PFSK-1 (cell line): ENCODE measurements at regions not wholly inside any gene's neighbourhood (a gene's known extent, or its start where the extent isn't known, plus 50 kb on each side); places are given as distances from the start of the nearest gene placed in this dataset.

Experiments used
- FOXP2 ChIP-seq: optimal IDR thresholded peaks from 2 replicates; pipeline ENCODE3; 2011; ENCODE audit warnings: borderline replicate concordance, control low read depth, inconsistent platforms; ENCODE audit not compliant: insufficient read depth; ENCODE audit errors: extremely low read length, extremely low read depth
- POLR2AphosphoS5 ChIP-seq: IDR thresholded peaks from 2 replicates; pipeline ENCODE4 v1.6.1; 2012; ENCODE audit warnings: low read depth, mild to moderate bottlenecking, control low read depth, low read length, moderate library complexity
- REST ChIP-seq, 2 experiments: IDR thresholded peaks; 2 replicates each; pipeline versions ENCODE4 v1.6.1 to v1.8.0; 2011 to 2012; ENCODE audit warnings: low read depth in 2 of 2, low read length in 2 of 2, control low read depth in 1 of 2, inconsistent platforms in 1 of 2, mild to moderate bottlenecking in 1 of 2, moderate library complexity in 1 of 2; ENCODE audit not compliant: insufficient read depth in 1 of 2
- SIN3A ChIP-seq: IDR thresholded peaks from 2 replicates; pipeline ENCODE4 v1.6.1; 2012; ENCODE audit warnings: mild to moderate bottlenecking, low read length, moderate library complexity, borderline replicate concordance; ENCODE audit not compliant: insufficient read depth
- TAF1 ChIP-seq: IDR thresholded peaks from 2 replicates; pipeline ENCODE4 v1.6.1; 2012; ENCODE audit warnings: low read length, control low read depth, borderline replicate concordance; ENCODE audit not compliant: insufficient read depth

DNA sequence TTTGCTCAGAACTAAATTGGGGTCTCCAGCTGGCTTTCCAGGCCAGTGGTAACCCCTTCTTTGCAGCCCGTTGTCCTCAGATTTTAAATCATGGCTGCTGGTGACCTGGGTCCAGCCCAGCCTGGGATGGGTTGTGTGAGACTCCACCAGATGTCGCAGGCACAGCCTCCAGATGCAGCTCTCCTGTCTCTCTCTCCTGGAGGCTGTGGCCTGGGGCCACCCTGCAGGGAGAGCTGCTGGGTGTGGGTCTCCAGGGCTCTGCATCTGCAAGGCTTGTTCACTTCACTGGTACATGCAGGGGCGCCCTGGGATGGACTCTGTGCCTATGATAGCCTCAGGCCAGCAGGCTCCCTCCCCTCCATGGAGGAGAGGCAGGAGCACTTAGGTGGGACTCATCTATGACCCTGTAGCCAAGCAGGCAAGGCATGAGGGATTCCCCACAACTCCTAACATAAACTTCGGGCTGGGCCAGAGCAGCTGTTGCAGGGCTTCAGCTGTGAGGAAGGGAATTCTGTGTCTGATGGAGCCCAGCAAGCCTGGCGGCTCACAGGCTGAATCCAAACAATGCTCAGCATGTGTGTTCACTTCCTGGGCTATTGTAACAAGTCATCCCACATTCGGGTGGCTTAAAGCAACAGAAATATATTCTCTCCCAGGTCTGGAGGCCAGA lies 94.7 kb upstream of the NXT1 start:
- TF ChIP-seq TAF1: no peak
- no peak for TF ChIP-seq SIN3A
- no peak for TF ChIP-seq POLR2AphosphoS5
- TF ChIP-seq FOXP2: no peak
- TF ChIP-seq REST (IDR thresholded peaks at IDR 0.05; ENCODE audit: insufficient read depth in 1 of 2, low read depth in 2 of 2, low read length in 2 of 2): no peak

DNA sequence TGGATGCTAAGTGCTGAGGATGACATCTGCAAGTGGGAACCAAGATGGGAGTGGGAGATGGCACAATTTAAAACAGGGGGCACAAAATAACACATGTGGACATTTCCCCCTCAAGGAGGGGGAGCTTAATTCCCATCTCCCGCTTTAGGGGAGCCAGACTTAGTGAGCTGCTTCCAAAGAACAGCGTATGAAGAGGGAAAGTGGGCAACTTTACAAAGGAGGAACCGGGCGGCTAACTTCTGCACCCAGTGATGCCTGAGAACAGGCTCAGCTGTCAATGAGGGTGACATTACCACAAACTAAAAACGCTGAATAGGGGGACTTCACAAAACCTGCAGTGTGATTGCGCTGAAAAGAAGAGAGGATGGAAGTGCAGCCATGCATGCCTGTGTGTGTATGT lies 95.5 kb upstream of the NXT1 start:
- no peak for TF ChIP-seq SIN3A
- no peak for TF ChIP-seq TAF1
- TF ChIP-seq REST (IDR thresholded peaks at IDR 0.05; ENCODE audit: insufficient read depth in 1 of 2, low read depth in 2 of 2, low read length in 2 of 2): no peak
- no peak for TF ChIP-seq FOXP2
- TF ChIP-seq POLR2AphosphoS5: no peak

GRCh38 chr20:23254505-23254904 lies 96.1 kb upstream of the NXT1 start:
- no peak for TF ChIP-seq SIN3A
- TF ChIP-seq FOXP2: no peak
- TF ChIP-seq TAF1: no peak
- no peak for TF ChIP-seq POLR2AphosphoS5
- TF ChIP-seq REST (IDR thresholded peaks at IDR 0.05; ENCODE audit: insufficient read depth in 1 of 2, low read depth in 2 of 2, low read length in 2 of 2): no peak

DNA sequence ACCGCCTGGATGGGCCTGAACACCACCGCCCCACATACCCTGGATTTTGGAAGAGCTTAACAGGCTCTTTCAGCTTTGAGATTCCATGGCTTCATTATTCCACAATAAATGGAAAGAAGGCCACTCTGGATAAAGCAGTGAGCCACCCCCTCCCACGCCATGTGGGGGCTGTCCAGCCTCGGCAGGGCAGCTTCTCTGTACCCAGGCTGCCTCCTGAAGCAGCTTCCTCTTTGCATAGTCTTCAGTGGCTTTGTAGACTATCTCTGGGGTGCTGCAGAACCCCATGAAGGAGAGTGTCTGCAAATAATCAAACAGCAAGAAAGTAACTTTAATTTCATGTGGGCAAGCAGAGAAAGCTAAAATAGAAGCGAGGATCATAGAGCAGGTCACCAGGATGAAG lies 96.6 kb upstream of the NXT1 start:
- no peak for TF ChIP-seq REST (IDR thresholded peaks at IDR 0.05; ENCODE audit: insufficient read depth in 1 of 2, low read depth in 2 of 2, low read length in 2 of 2)
- no peak for TF ChIP-seq POLR2AphosphoS5
- no peak for TF ChIP-seq TAF1
- no peak for TF ChIP-seq SIN3A

- no peak for TF ChIP-seq SIN3A
- no peak for TF ChIP-seq REST (IDR thresholded peaks at IDR 0.05; ENCODE audit: insufficient read depth in 1 of 2, low read depth in 2 of 2, low read length in 2 of 2)
- TF ChIP-seq POLR2AphosphoS5: no peak
- TF ChIP-seq FOXP2: no peak
- no peak for TF ChIP-seq TAF1
These were observed 97.1 kb upstream of the NXT1 start for GRCh38 chr20:23253524-23253923.
